IMR-90 (cell line): ENCODE measurements at regions not wholly inside any gene's neighbourhood (a gene's known extent, or its start where the extent isn't known, plus 50 kb on each side); places are given as distances from the start of the nearest gene placed in this dataset.

Source experiments
- CEBPB ChIP-seq: IDR thresholded peaks from 2 replicates; pipeline ENCODE4 v1.6.1; 2012; ENCODE audit warnings: low read depth, low read length, improper control_type of control experiment
- CHD1 ChIP-seq: IDR thresholded peaks from 2 replicates; pipeline ENCODE4 v1.6.1; 2012; ENCODE audit warnings: low read depth, low read length, improper control_type of control experiment
- CTCF ChIP-seq: conservative IDR thresholded peaks from 2 replicates; pipeline ENCODE4 v1.5.1; 2012; ENCODE audit warnings: mild to moderate bottlenecking, low read depth, low read length, improper control_type of control experiment
- FOS ChIP-seq: fragments of 150-350 bp; IDR thresholded peaks from 2 replicates; pipeline ENCODE4 v1.6.1; 2016; ENCODE audit warnings: low read depth, low read length
- MAZ ChIP-seq: IDR thresholded peaks from 2 replicates; pipeline ENCODE4 v1.6.1; 2012; ENCODE audit warnings: low read depth, mild to moderate bottlenecking, low read length, improper control_type of control experiment, moderate library complexity, borderline replicate concordance
- POLR2A ChIP-seq: IDR thresholded peaks from 2 replicates; pipeline ENCODE4 v1.6.1; 2012; ENCODE audit warnings: mild to moderate bottlenecking, low read depth, low read length
- RAD21 ChIP-seq: IDR thresholded peaks from 2 replicates; pipeline ENCODE4 v1.6.1; 2012; ENCODE audit warnings: low read length, improper control_type of control experiment
- SMC3 ChIP-seq: fragments of 150-350 bp; IDR thresholded peaks from 2 replicates; pipeline ENCODE4 v1.6.1; 2016; ENCODE audit warnings: low read depth, mild to moderate bottlenecking, antibody characterized with exemption, low read length, moderate library complexity
- USF2 ChIP-seq: fragments of 150-350 bp; IDR thresholded peaks from 2 replicates; pipeline ENCODE4 v1.6.1; 2017; ENCODE audit warnings: mild to moderate bottlenecking, antibody characterized with exemption, low read length, low read depth

- TF ChIP-seq CTCF = no peak
- TF ChIP-seq USF2 = no peak
- TF ChIP-seq MAZ = no peak
- no peak for TF ChIP-seq CHD1
- TF ChIP-seq POLR2A = no peak
- TF ChIP-seq SMC3 = no peak
- no peak for TF ChIP-seq CEBPB
- no peak for TF ChIP-seq RAD21
- TF ChIP-seq FOS = no peak
These were observed 133.5 kb upstream of the ASB18 start for GRCh38 chr2:236397681-236398080.
